Activated CD4-positive, alpha-beta T cell treated with anti-CD3 and anti-CD28 coated beads, Interleukin-2, amount 10 ng/mL, durations not matched to agents 24 days and 14 days (primary cell): ENCODE measurements at regions not wholly inside any gene's neighbourhood (a gene's known extent, or its start where the extent isn't known, plus 50 kb on each side); places are given as distances from the start of the nearest gene placed in this dataset.

Experiments used
- DNase-seq: peaks from one replicate; pipeline ENCODE4 v3.0.0; 2022
- H3K27ac Mint-ChIP-seq: one replicate; pipeline ENCODE4 v1.8.0; 2022; ENCODE audit warnings: mild to moderate bottlenecking, mixed read lengths
- H3K27me3 Mint-ChIP-seq: one replicate; pipeline ENCODE4 v1.8.0; 2022; ENCODE audit warnings: mixed read lengths
- H3K36me3 Mint-ChIP-seq: one replicate; pipeline ENCODE4 v1.8.0; 2022; ENCODE audit warnings: low read depth, mild to moderate bottlenecking, mixed read lengths
- H3K4me1 Mint-ChIP-seq: one replicate; pipeline ENCODE4 v1.8.0; 2021; ENCODE audit warnings: mixed read lengths
- H3K4me3 Mint-ChIP-seq: one replicate; pipeline ENCODE4 v1.8.0; 2022; ENCODE audit warnings: mild to moderate bottlenecking, moderate library complexity, mixed read lengths
- H3K9me3 Mint-ChIP-seq: one replicate; pipeline ENCODE4 v1.8.0; 2021; ENCODE audit warnings: mixed read lengths
- intact Hi-C: fragments of 100-400 bp; cut with micrococcal nuclease; formaldehyde crosslinking; loops from one replicate; pipeline ENCODE4 v1.15.1; 2023

DNA sequence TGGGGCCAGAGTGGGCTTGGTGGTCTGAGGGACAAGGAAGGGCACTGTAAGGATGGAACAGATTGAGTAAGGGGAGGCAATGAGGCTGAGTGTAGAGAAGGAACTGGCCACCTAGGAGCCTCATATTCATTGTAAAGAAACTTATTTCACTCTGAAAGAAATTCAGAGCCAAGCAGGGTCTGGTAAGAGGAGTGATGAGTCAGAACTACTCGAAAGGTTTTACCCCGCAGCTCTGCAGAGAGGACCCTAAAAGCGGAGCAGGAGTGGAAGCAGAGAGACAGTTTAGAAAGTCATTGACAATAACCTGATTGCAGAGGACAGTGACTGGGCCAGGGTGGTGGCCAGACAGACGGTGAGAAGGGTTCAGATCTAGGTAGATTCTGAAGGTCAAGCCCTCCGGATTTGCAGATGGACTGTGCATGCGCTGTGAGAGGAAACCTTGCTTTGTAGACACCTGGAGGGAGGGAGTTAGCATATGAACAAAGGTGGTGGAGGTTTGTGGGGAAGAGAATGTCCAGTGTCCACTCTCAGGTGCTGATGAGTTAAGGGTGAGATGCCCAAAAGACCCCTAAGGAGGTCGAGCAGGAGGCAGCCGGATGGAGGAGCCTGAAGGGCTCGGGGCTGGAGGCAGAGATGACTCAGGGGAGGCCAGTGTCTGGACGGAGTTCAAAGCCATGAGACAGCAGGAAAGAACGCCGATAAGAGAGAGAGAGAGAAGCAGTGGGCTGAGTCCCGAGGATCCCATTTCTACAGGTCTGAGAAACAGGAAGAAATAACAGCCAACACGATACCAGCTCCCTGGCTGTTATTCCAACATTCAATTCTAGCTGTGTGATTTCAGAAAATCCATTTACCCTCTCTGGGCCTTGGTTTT is 546.0 kb downstream of the BRD1 start:
- Mint-ChIP-seq H3K4me1 (no peaks in the 10 kb centered on the region), H3K9me3 (no peaks in the 10 kb centered on the region), H3K27me3 (no peaks in the 10 kb centered on the region), H3K4me3 (no peak overlapping the region), H3K27ac (no peak overlapping the region), H3K36me3 (no peaks in the 10 kb centered on the region)
- DNase-seq = no peak
- intact Hi-C loops = no loop called here

DNA sequence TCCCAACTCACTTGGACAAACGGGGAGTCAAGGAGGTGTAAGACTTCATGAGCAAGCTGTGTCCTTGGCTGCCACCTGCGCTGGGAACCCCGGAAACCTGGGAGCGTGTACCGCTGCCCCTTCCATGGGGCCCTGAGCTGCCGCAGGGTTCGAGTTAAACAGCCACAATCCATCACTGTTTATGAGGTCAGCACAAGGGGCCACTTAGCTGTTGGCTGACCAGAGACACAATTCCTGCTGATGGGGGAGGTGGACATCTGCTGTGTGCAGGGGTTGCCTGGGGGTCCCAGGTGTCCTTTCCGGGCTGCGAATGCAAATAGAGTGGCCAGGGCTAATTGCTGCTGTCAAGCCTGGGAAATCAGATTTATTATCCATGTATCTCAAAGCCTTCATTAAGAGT is 549.3 kb downstream of the BRD1 start:
- Mint-ChIP-seq H3K4me1 (no peaks in the 10 kb centered on the region), H3K36me3 (no peaks in the 10 kb centered on the region), H3K27ac (no peak overlapping the region), H3K27me3 (no peaks in the 10 kb centered on the region), H3K9me3 (no peaks in the 10 kb centered on the region), H3K4me3 (no peak overlapping the region)
- intact Hi-C loops = no loop called here
- no peak for DNase-seq

DNA sequence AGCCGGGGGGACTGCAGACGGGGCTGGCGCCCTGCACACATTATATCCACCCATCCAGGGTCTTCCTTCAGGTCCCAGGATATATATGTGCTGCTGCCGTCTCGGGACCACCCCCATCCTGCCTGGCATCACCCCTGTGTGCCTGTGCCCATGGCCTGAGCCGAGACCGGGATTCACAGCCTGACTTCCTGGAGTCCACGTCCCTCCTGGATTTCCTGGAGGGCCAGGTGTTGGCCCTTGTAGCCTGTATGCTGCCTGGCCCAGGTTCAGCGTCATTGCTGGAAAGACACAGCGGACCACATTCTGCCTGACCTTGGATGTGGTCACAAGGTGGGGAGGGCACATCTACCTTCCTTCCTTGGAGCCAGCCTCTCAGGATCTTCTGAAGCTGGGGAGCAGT is 551.1 kb downstream of the BRD1 start:
- no peak overlapping the region for H3K4me3 Mint-ChIP-seq
- intact Hi-C loops = no loop called here
- H3K4me1 Mint-ChIP-seq = no peaks in the 10 kb centered on the region
- H3K9me3 Mint-ChIP-seq = no peaks in the 10 kb centered on the region
- H3K36me3 Mint-ChIP-seq = no peaks in the 10 kb centered on the region
- DNase-seq = no peak
- peaks cover 2% of the 10 kb centered on the region for H3K27me3 Mint-ChIP-seq
- no peak overlapping the region for H3K27ac Mint-ChIP-seq

DNA sequence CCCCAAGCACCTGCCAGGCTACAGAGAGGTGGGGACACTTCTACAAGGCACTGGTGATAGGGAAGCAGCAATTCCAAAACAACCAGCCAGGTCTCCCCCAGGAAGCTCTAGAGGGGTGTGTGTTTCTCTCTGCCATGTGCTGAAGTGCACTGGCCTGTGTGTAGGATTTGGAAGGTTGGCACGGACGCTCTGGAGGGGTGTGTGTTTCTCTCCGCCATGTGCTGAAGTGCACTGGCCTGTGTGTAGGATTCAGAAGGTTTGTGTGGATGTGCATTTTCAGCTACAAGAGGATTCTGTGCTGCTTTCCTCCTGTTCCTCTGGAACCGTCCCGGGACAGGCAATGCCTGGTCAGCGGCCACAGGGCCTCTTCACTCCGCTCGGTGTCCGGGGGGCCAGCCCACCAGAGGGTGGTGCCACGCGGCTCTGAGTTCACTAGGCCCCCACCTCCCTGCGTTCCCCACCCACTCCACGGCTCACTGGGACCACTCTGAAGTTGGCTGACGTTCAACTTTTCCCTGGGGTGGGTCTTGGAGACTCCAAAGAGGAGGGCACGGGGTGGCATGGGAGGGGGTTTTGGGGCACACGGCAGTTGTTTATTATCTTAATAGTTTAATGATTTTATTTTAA is 552.8 kb downstream of the BRD1 start:
- no peaks in the 10 kb centered on the region for H3K36me3 Mint-ChIP-seq
- no peak overlapping the region for H3K27ac Mint-ChIP-seq
- no peak overlapping the region for H3K4me3 Mint-ChIP-seq
- peaks cover 9% of the 10 kb centered on the region for H3K27me3 Mint-ChIP-seq
- intact Hi-C loops = no loop called here
- H3K4me1 Mint-ChIP-seq = no peaks in the 10 kb centered on the region
- DNase-seq = no peak
- H3K9me3 Mint-ChIP-seq = no peaks in the 10 kb centered on the region

DNA sequence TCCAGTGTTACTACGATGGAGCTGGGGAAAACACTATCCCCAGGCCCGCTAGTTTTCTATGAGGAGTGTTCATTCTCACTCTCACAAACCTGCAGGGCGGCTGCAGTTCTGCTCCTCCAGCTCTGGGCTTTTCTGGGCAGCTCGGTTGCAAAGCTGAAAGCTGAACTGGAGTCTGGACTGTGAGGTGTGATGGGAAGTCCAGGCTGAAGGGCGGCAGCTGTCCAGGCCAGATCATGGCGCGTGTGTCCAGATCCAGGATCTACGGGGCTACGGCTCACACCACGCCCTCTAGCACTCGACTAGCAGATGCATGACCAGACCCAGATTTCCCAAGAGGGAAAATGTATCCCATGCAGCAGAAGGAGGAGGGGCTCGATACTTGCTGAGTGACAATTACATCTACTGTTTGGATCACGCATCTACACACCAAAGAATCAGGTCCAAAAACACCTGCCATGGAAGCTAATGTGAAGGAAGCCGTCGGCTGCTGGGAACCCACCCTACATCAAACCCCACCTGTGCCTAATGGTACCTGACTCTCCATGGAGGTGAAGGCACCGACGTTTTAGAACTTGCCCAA is 555.0 kb downstream of the BRD1 start:
- H3K4me3 Mint-ChIP-seq = no peak overlapping the region
- DNase-seq = no peak
- H3K4me1 Mint-ChIP-seq = no peaks in the 10 kb centered on the region
- intact Hi-C loops = no loop called here
- H3K36me3 Mint-ChIP-seq = no peaks in the 10 kb centered on the region
- no peaks in the 10 kb centered on the region for H3K9me3 Mint-ChIP-seq
- H3K27ac Mint-ChIP-seq = no peak overlapping the region
- peaks cover 18% of the 10 kb centered on the region for H3K27me3 Mint-ChIP-seq

DNA sequence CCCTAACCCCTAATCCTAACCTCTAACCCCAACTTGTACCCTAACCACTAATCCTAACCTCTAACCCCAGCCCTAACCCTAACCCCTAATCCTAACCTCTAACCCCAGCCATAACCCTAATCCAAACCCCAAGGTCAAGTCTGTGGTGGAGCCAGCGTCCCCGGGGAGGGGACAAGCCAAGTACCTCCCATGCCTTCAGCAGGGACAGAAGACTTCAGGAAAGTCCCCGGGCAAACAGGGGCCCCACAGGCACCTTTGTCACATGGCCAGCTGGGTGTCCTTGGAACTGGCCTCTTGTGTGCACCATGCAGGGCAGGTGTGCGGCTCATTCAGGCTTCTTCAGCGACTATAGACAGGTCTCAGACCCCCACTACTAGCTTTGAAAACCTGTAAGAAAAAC is 555.8 kb downstream of the BRD1 start:
- Mint-ChIP-seq H3K27ac (no peak overlapping the region), H3K4me1 (no peaks in the 10 kb centered on the region), H3K27me3 (peaks cover 18% of the 10 kb centered on the region), H3K4me3 (no peak overlapping the region), H3K36me3 (no peaks in the 10 kb centered on the region), H3K9me3 (no peaks in the 10 kb centered on the region)
- intact Hi-C loops = no loop called here
- no peak for DNase-seq

DNA sequence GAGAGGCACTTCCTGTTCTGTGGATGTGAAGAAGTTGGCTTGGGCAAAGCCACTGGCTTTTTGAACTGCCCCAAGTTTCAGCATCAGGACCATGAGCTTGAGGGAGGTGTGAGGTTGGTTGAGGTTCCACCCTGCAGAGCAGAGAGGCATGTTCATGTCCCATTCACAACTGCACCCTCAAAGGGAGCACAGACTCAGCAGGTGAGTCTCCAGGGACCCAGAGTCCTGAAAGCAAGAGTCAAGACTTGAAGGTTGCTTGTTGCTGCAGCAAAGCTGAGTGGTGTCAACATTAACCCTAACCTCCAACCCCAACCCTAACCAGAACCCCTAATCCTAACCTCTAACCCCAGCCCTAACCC is 556.3 kb downstream of the BRD1 start:
- no peaks in the 10 kb centered on the region for H3K36me3 Mint-ChIP-seq
- no peaks in the 10 kb centered on the region for H3K9me3 Mint-ChIP-seq
- no peak overlapping the region for H3K4me3 Mint-ChIP-seq
- no peaks in the 10 kb centered on the region for H3K4me1 Mint-ChIP-seq
- peaks cover 18% of the 10 kb centered on the region for H3K27me3 Mint-ChIP-seq
- DNase-seq = no peak
- no peak overlapping the region for H3K27ac Mint-ChIP-seq
- intact Hi-C loops = no loop called here

DNA sequence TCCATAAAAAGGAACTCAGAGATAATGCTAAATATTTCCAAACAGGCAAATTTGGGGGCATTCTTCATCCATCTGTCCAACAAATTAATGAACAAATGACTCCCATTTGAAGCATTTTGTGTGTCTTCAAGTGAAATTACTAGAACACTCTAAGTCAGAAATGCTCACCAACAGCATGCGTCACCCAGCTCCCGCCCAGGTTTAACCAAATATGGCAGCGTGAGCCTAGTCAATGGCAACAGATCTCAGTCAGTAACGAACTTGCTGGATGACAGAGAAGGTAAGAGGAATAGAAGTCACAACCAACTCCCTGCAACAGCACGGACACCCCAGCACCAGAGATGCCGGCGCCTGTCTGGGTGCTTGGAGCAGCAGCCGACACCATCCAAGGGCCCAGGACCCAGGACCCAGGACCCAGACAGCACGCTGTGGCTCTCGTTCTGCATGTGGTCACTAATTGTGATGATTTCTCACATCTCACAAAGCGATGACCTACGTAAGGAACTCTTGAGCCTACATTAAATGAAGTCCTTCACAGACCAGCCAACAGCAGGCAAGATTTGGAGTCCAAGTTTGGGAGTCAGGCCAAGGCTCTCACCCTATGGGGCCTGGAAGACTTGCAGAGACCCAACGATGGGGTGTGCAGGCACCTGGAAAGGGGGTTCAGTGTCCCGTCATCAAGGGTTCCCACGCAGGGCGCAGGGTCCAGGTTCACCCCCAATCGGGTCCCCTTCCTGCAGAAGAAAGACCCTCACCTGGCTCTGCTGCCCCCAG is 556.9 kb downstream of the BRD1 start:
- H3K4me3 Mint-ChIP-seq = no peak overlapping the region
- H3K27me3 Mint-ChIP-seq = peaks cover 18% of the 10 kb centered on the region
- H3K36me3 Mint-ChIP-seq = no peaks in the 10 kb centered on the region
- no peak for DNase-seq
- H3K27ac Mint-ChIP-seq = no peak overlapping the region
- no peaks in the 10 kb centered on the region for H3K9me3 Mint-ChIP-seq
- intact Hi-C loops = no loop called here
- no peaks in the 10 kb centered on the region for H3K4me1 Mint-ChIP-seq

DNA sequence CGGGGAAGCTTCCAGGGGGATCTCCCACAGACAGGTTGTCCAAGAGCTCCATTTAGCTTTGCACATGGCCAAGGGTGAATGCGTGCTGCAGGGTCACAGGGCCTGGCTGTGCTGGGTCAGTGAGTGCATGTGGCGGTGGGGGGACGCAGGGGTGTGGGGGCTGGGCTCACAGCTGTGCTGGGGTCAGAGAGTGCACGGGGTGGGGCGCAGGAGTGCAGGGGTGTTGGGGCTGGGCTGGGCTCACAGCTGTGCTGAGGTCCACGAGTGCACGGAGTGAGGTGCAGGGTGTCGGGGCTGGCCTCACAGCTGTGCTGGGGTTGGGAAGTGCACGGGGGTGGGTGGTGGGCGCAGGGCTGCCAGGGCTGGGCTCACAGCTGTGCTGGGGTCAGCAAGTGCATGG is 557.7 kb downstream of the BRD1 start:
- Mint-ChIP-seq H3K27me3 (peaks cover 18% of the 10 kb centered on the region), H3K36me3 (no peaks in the 10 kb centered on the region), H3K9me3 (no peaks in the 10 kb centered on the region), H3K4me3 (no peak overlapping the region), H3K4me1 (no peaks in the 10 kb centered on the region), H3K27ac (no peak overlapping the region)
- intact Hi-C loops = no loop called here
- no peak for DNase-seq

DNA sequence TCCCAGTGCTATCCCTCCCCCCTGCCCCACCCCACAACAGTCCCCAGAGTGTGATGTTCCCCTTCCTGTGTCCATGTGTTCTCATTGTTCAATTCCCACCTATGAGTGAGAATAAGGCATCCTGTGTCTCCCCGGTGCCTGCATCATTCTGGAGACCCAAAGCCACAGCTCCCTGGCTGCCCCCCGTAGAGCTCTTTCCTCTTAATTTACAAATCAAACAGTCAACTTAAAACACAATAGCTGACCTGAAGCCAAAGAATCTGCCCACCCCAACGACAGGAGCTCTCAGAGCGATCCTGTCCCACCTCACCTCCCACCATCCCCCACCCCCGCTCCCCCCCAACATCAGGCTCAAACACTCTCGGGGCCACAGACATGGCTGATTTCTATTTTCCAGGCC is 558.3 kb downstream of the BRD1 start:
- Mint-ChIP-seq H3K27me3 (peaks cover 18% of the 10 kb centered on the region), H3K4me3 (no peak overlapping the region), H3K9me3 (no peaks in the 10 kb centered on the region), H3K36me3 (no peaks in the 10 kb centered on the region), H3K4me1 (no peaks in the 10 kb centered on the region), H3K27ac (no peak overlapping the region)
- DNase-seq = no peak
- intact Hi-C loops = no loop called here

DNA sequence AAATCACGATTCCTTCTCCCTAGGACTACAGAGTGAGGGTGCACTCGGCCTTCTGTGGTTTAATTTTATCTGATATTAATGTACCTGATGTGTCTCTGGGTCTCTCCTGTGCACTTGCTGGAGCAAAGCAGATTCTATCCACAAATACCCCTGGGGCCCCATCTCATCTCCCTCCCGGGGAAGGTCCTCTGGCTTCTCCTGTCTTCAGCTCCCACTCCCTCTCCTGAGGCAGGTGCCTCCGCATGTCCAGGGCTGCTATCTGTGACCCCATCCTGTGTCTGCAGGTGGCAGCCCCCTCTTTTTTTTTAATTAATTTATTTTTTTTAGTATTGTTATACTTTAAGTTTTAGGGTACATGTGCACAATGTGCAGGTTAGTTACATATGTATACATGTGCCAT is 558.7 kb downstream of the BRD1 start:
- Mint-ChIP-seq H3K36me3 (no peaks in the 10 kb centered on the region), H3K27ac (no peak overlapping the region), H3K27me3 (peaks cover 18% of the 10 kb centered on the region), H3K4me3 (no peak overlapping the region), H3K9me3 (no peaks in the 10 kb centered on the region), H3K4me1 (no peaks in the 10 kb centered on the region)
- DNase-seq = no peak
- intact Hi-C loops = no loop called here

DNA sequence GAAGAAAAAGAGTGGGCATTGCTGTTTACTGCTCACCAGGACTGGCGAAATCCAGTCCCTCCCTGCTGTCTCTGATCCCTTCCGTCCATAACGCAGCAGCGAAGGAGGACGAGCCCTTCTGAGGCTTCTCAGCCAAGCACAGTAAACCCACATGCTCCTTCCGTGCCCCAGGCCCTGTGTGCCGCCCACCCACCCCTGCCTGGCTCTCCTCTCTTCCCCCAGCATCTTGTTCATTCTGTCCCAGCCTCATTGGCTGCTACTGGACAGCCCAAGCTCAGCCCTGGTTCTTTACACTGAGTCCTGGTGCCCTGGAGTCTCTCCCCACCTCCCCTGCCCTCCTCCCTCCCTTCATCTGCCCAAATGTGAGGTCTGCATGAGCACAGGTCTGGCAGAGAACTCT is 559.7 kb downstream of the BRD1 start:
- H3K27ac Mint-ChIP-seq = no peak overlapping the region
- H3K4me1 Mint-ChIP-seq = no peaks in the 10 kb centered on the region
- no peaks in the 10 kb centered on the region for H3K36me3 Mint-ChIP-seq
- peaks cover 18% of the 10 kb centered on the region for H3K27me3 Mint-ChIP-seq
- intact Hi-C loops = no loop called here
- H3K9me3 Mint-ChIP-seq = no peaks in the 10 kb centered on the region
- no peak overlapping the region for H3K4me3 Mint-ChIP-seq
- DNase-seq = no peak

DNA sequence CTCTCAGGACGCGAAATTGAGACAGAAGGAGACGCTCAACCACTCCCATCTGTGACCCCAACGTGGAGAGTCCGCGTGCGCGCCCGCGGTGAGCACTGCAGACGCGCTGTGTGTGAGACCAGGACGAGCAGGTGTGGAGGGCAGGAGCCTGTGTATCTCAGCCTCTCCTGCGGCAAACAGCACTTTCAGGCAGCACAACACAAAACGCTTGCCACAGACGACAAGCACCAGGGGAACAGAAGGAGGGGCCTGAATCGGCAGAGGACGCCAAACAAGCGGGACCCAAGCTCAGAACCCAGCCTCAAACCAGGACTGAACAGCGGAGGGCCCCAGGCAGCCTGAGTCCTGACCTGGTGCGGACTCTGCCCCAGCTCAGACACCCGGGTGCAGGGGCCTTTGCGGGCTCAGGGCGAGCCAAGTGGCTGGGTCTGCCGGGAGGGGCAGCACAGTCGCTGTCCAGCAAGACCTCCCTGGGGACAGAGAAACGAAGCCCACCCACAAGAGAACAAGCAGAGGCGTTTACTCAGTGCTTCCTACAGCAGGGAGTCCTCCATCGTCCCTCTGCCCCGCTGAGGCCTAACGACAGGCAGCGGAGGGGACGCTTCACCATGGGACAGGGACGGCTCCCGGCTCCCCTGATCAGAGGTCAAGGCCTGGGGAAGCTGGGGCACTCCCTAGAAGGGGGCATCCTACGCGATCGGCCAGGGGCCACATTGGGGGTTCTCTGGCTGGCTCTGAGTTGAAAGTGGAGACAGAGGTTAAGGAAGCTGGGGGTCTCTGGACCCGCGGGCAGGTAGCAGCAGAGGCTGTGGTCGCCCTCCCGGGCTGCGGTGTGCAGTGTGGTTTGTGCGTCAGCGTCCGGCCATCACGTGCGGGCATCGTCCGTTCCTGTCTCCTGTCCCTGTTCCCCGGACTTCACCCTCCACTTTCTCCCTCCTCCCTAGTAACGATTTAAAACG is 560.8 kb downstream of the BRD1 start:
- Mint-ChIP-seq H3K4me3 (no peak overlapping the region), H3K9me3 (no peaks in the 10 kb centered on the region), H3K27ac (no peak overlapping the region), H3K4me1 (no peaks in the 10 kb centered on the region), H3K27me3 (peaks cover 18% of the 10 kb centered on the region), H3K36me3 (no peaks in the 10 kb centered on the region)
- intact Hi-C loops = no loop called here
- no peak for DNase-seq
